Panc1 (cell line): ENCODE measurements at regions not wholly inside any gene's neighbourhood (a gene's known extent, or its start where the extent isn't known, plus 50 kb on each side); places are given as distances from the start of the nearest gene placed in this dataset.

Experiments
- CTCF ChIP-seq: fragments of 450-650 bp; IDR thresholded peaks from 2 replicates; pipeline ENCODE4 v1.5.1; 2017; ENCODE audit warnings: mild to moderate bottlenecking
- POLR2AphosphoS5 ChIP-seq: IDR thresholded peaks from 2 replicates; pipeline ENCODE4 v1.6.1; 2012; ENCODE audit warnings: mild to moderate bottlenecking, low read depth, low read length, moderate library complexity
- REST ChIP-seq, 2 experiments: IDR thresholded peaks; 2 replicates each; pipeline ENCODE4 v1.6.1; 2011 to 2012; ENCODE audit warnings: low read depth in 2 of 2, control low read depth in 1 of 2, low read length in 1 of 2, mild to moderate bottlenecking in 1 of 2, moderate library complexity in 1 of 2; ENCODE audit not compliant: insufficient read depth in 1 of 2
- SIN3A ChIP-seq: IDR thresholded peaks from 2 replicates; pipeline ENCODE4 v1.6.1; 2012; ENCODE audit warnings: low read depth, mild to moderate bottlenecking, low read length, moderate library complexity, borderline replicate concordance; ENCODE audit not compliant: insufficient read depth

- TF ChIP-seq CTCF, result no peak
- TF ChIP-seq SIN3A, result no peak
- no peak for TF ChIP-seq REST (IDR thresholded peaks at IDR 0.05; ENCODE audit: insufficient read depth in 1 of 2, low read depth in 2 of 2, low read length in 1 of 2)
- no peak for TF ChIP-seq POLR2AphosphoS5
Measured at GRCh38 chr2:34498561-34498960, 899.5 kb upstream of the FAM98A start.
